Caco-2 (cell line): ENCODE measurements at regions not wholly inside any gene's neighbourhood (a gene's known extent, or its start where the extent isn't known, plus 50 kb on each side); places are given as distances from the start of the nearest gene placed in this dataset.

Experiments used
- BruUV-seq: library from RNA; stranded (reverse); fragments of 400-500 nt; replicated peaks from 2 replicates; lab custom pipeline; 2021; lab: Mats Ljungman, UMichigan
- CTCF ChIA-PET: fragments of 300-600 bp; sonication (Branson Sonifier 250); formaldehyde crosslinking; loops from one replicate; lab custom pipeline; 2022; ENCODE audit warnings: antibody characterized with exemption; lab: Charles Lee
- POLR2A ChIA-PET: fragments of 300-600 bp; sonication (Branson Sonifier 250); formaldehyde crosslinking; loops from one replicate; lab custom pipeline; 2022; ENCODE audit warnings: antibody characterized with exemption; lab: Charles Lee
- DNase-seq, 2 experiments: peaks; one replicate each; pipeline versions ENCODE4 v3.0.0 to v3.0.0-alpha.2; 2020 to 2022
- H3K27me3 ChIP-seq: replicated peaks from 2 replicates; pipeline ENCODE4 v1.6.0; 2011; ENCODE audit warnings: low read length; ENCODE audit not compliant: control insufficient read depth, insufficient read depth
- H3K36me3 ChIP-seq: 2 replicates; pipeline ENCODE4 v1.5.1; 2011; ENCODE audit warnings: low read length; ENCODE audit not compliant: control insufficient read depth, insufficient read depth
- H3K4me1 ChIP-seq: fragments of 250-450 bp; sonication (Bioruptor Pico); 2 replicates; pipeline ENCODE4 v1.5.1; 2020; ENCODE audit warnings: mild to moderate bottlenecking
- H3K4me3 ChIP-seq: 2 replicates; pipeline ENCODE4 v1.5.1; 2011; ENCODE audit warnings: low read depth, mild to moderate bottlenecking, control low read depth, low read length
- H3K9me3 ChIP-seq: fragments of 250-450 bp; sonication (Bioruptor Pico); 2 replicates; pipeline ENCODE4 v1.5.1; 2020; ENCODE audit warnings: mild to moderate bottlenecking, moderate library complexity
- H3K27ac Mint-ChIP-seq: one replicate; pipeline ENCODE4 v1.8.0; 2022; ENCODE audit warnings: mixed read lengths; ENCODE audit not compliant: unreplicated experiment
- H3K27me3 Mint-ChIP-seq: one replicate; pipeline ENCODE4 v1.8.0; 2022; ENCODE audit warnings: mixed read lengths; ENCODE audit not compliant: insufficient read depth, unreplicated experiment
- H3K36me3 Mint-ChIP-seq: one replicate; pipeline ENCODE4 v1.8.0; 2022; ENCODE audit warnings: mild to moderate bottlenecking, mixed read lengths; ENCODE audit not compliant: insufficient read depth, unreplicated experiment
- H3K4me1 Mint-ChIP-seq: one replicate; pipeline ENCODE4 v1.8.0; 2022; ENCODE audit warnings: low read depth, mixed read lengths; ENCODE audit not compliant: unreplicated experiment
- H3K4me3 Mint-ChIP-seq: one replicate; pipeline ENCODE4 v1.8.0; 2022; ENCODE audit warnings: mild to moderate bottlenecking, moderate library complexity, mixed read lengths; ENCODE audit not compliant: unreplicated experiment
- H3K9me3 Mint-ChIP-seq: one replicate; pipeline ENCODE4 v1.8.0; 2022; ENCODE audit warnings: mixed read lengths; ENCODE audit not compliant: unreplicated experiment
- CTCF ChIP-seq, 2 experiments: fragments of 200-600 bp in 1 of 2; IDR thresholded peaks; 1 replicate in 1 of 2; 2 replicates in 1 of 2; pipeline versions ENCODE4 v1.5.1 to v1.8.0; 2011 to 2022; ENCODE audit warnings: antibody characterized with exemption in 1 of 2, control low read depth in 1 of 2, inconsistent platforms in 1 of 2, low read depth in 1 of 2, low read length in 1 of 2, mild to moderate bottlenecking in 1 of 2, moderate library complexity in 1 of 2; ENCODE audit not compliant: insufficient read depth in 1 of 2, severe bottlenecking in 1 of 2, unreplicated experiment in 1 of 2
- intact Hi-C: fragments of 100-400 bp; cut with micrococcal nuclease; formaldehyde crosslinking; loops from one replicate; pipeline ENCODE4 v1.10.0; 2022; ENCODE audit not compliant: unreplicated experiment

DNA sequence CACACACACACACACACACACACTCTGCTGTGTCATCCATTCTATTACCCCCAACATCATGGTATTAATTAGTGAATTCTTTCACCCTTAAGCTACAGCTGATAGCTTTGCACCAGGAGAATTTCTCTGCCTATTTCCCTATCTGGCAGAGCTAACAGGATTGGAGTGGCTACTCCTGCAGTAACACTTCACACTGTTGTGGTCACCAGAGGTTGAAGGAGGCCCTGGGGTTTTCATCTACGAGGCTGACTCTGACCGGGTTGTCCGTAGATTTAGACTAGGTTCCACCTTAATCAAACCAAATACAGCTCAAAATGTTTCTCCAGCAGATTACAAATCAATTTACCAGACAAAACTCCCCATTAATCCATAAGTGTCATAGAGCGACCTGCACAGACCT, 69.2 kb upstream of the RIPOR2 start:
- Mint-ChIP-seq H3K27me3 (no peaks in the 10 kb centered on the region), H3K27ac (no peak overlapping the region), H3K36me3 (no peaks in the 10 kb centered on the region), H3K4me3 (no peak overlapping the region), H3K9me3 (no peaks in the 10 kb centered on the region), H3K4me1 (no peaks in the 10 kb centered on the region)
- no peaks in the 10 kb centered on the region for H3K4me1 ChIP-seq
- no TSS peak for BruUV-seq
- no peaks in the 10 kb centered on the region for H3K36me3 ChIP-seq
- no peaks in the 10 kb centered on the region for H3K9me3 ChIP-seq
- intact Hi-C loops = no loop called here
- ChIA-PET POLR2A (no interaction called here), CTCF (no interaction called here)
- DNase-seq = no peak
- TF ChIP-seq CTCF (IDR thresholded peaks at IDR 0.05; ENCODE audit: insufficient read depth in 1 of 2, low read depth in 1 of 2, low read length in 1 of 2, severe bottlenecking in 1 of 2, unreplicated experiment in 1 of 2) = no peak
- no peak overlapping the region for H3K4me3 ChIP-seq
- H3K27me3 ChIP-seq = no peaks in the 10 kb centered on the region

DNA sequence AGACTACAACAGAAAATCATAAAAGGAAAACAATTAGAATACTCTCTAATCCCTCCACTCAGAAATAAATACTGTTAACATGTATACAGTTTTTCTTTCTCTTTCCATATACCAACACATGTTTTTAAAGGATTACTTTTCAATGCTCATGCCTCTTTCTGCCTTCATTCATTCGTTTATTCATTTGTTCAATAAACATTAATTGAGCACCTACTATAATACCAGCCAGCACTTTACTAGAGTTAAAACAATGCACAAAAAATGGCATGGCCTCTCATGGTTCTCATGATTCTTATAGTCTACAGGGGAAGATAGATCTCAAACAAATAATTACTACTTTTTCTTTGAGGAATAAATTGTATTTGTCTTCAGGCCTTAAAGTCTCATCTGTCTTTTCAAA, 70.3 kb upstream of the RIPOR2 start:
- no peaks in the 10 kb centered on the region for H3K9me3 Mint-ChIP-seq
- no peaks in the 10 kb centered on the region for H3K4me1 Mint-ChIP-seq
- H3K27me3 Mint-ChIP-seq = no peaks in the 10 kb centered on the region
- BruUV-seq = no TSS peak
- no peak for TF ChIP-seq CTCF (IDR thresholded peaks at IDR 0.05; ENCODE audit: insufficient read depth in 1 of 2, low read depth in 1 of 2, low read length in 1 of 2, severe bottlenecking in 1 of 2, unreplicated experiment in 1 of 2)
- H3K27ac Mint-ChIP-seq = no peak overlapping the region
- ChIA-PET POLR2A (no interaction called here), CTCF (no interaction called here)
- no peaks in the 10 kb centered on the region for H3K36me3 Mint-ChIP-seq
- H3K4me3 Mint-ChIP-seq = no peak overlapping the region
- H3K4me1 ChIP-seq = no peaks in the 10 kb centered on the region
- no peaks in the 10 kb centered on the region for H3K27me3 ChIP-seq
- H3K9me3 ChIP-seq = no peaks in the 10 kb centered on the region
- no peak for DNase-seq
- no peaks in the 10 kb centered on the region for H3K36me3 ChIP-seq
- H3K4me3 ChIP-seq = no peak overlapping the region
- intact Hi-C loops = no loop called here

DNA sequence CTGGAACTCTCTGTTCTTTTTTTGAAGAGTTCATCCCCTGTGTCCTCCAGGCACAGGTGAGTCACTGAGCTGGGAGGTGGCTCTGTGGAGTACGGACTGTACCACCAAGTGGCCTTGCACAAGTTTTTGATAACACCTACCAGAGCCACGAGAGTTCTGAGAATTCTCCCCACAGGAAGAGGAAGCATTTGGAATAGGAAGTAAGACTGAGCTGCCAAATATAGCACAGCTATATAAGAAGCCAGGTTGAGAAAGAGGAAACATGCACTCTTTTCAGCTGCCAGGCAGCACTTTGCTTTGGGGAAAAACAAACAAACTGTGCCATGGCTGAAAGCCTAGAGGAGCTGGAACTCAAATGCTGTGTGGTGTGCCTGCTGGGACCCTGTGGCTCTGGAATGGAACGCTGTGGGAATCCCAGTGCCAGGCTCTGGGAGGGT, 70.8 kb upstream of the RIPOR2 start:
- Histone ChIP-seq H3K27me3 (no peaks in the 10 kb centered on the region), H3K36me3 (no peaks in the 10 kb centered on the region), H3K4me3 (no peak overlapping the region), H3K4me1 (no peaks in the 10 kb centered on the region), H3K9me3 (no peaks in the 10 kb centered on the region)
- intact Hi-C loops = no loop called here
- POLR2A ChIA-PET = no interaction called here
- Mint-ChIP-seq H3K4me1 (no peaks in the 10 kb centered on the region), H3K27me3 (no peaks in the 10 kb centered on the region), H3K36me3 (no peaks in the 10 kb centered on the region), H3K4me3 (no peak overlapping the region), H3K27ac (no peak overlapping the region), H3K9me3 (no peaks in the 10 kb centered on the region)
- TF ChIP-seq CTCF (IDR thresholded peaks at IDR 0.05; ENCODE audit: insufficient read depth in 1 of 2, low read depth in 1 of 2, low read length in 1 of 2, severe bottlenecking in 1 of 2, unreplicated experiment in 1 of 2) = no peak
- no TSS peak for BruUV-seq
- no peak for DNase-seq
- CTCF ChIA-PET = no interaction called here
